Stimulated activated naive CD8-positive, alpha-beta T cell treated with anti-CD3 and anti-CD28 coated beads, Interleukin-15, amount 100 ng/mL, for 72 hours (primary cell): ENCODE measurements at regions not wholly inside any gene's neighbourhood (a gene's known extent, or its start where the extent isn't known, plus 50 kb on each side); places are given as distances from the start of the nearest gene placed in this dataset.
"Not testable (repeated sequence)": the region's sequence is repeated elsewhere in the genome, so short reads cannot be mapped to it uniquely, and the experiment has no call there.

Source experiments
- ATAC-seq: fragments of 150-1000 bp; cut with Tn5 transposase; 2 replicates; pipeline ENCODE4 v1.10.0; 2021; ENCODE audit warnings: mild to moderate bottlenecking, moderate library complexity
- DNase-seq, 2 donors: peaks; one replicate each; pipeline ENCODE4 v3.0.0; 2021 to 2022
- H3K27ac Mint-ChIP-seq, 2 donors: one replicate each; pipeline ENCODE4 v1.8.0; 2022; ENCODE audit warnings: mild to moderate bottlenecking in 2 of 2, mixed read lengths in 2 of 2, moderate library complexity in 2 of 2
- H3K27me3 Mint-ChIP-seq: one replicate; pipeline ENCODE4 v1.8.0; 2022; ENCODE audit warnings: mixed read lengths
- H3K4me1 Mint-ChIP-seq: one replicate; pipeline ENCODE4 v1.8.0; 2022; ENCODE audit warnings: mild to moderate bottlenecking, mixed read lengths
- H3K4me3 Mint-ChIP-seq, 2 donors: one replicate each; pipeline ENCODE4 v1.8.0; 2022; ENCODE audit warnings: mild to moderate bottlenecking in 2 of 2, mixed read lengths in 2 of 2, moderate library complexity in 1 of 2
- H3K9me3 Mint-ChIP-seq, 2 donors: one replicate each; pipeline ENCODE4 v1.8.0; 2022; ENCODE audit warnings: mixed read lengths in 2 of 2

DNA sequence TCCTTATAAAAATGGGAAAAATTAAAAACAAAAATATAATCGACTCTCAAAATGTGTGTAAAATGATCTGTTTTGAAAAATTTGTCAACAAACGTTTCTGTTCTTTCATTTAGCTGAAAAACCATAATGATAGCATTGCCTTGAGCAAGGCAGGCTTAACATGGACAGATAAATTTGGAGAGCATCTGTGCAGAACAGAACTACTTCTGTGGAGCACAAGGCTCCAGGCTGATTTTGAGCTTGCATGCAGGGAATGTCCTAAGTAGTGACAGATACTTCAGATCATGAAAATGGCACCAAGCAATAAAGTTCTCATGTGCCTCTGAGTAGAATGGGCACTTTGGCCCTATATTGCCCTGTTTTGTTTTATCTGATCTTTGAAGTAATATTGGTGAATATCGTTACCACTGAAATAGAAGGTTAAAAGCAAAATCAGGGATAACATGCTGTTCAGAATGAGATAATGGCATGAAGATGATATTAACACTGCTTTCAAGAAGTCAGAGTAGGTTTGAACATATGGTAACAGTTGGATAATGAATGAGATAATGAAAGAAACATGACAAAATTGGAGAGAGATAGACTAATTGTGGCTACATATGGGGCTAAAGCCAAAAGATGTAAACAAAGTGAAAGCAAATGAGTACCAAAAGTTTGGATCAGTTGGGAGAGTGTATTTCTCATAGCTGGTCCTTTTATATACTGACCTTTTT, 730.5 kb upstream of the CCDC179 start:
- Mint-ChIP-seq H3K27ac (no peak overlapping the region), H3K4me1 (no peaks in the 10 kb centered on the region), H3K4me3 (no peak overlapping the region), H3K27me3 (no peaks in the 10 kb centered on the region), H3K9me3 (peaks cover 13 to 14% of the 10 kb centered on the region in 2 donors)
- DNase-seq (no peak), ATAC-seq (no peak)

DNA sequence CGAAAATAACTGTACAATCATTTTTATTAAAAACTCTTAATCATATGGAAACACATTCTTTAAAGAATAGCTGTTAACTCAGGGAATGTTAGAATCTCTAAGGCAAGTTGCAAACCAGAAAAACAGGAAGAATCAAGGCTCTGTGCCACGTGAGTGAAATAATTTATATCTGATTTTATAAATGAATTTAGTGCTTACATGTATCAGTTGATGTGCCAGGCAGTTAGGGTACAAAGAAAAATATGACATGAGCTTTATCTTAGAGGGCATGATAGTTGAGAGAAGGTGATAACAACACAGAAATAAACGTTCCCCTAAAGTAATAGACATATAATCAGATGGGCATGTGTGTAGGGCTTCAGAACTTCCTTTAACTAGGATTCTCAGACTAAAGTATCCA, 734.5 kb upstream of the CCDC179 start:
- no peak overlapping the region for H3K4me3 Mint-ChIP-seq
- no peaks in the 10 kb centered on the region for H3K27me3 Mint-ChIP-seq
- H3K4me1 Mint-ChIP-seq: no peaks in the 10 kb centered on the region
- no peak overlapping the region for H3K27ac Mint-ChIP-seq
- no peak for DNase-seq
- peaks cover 5 to 13% of the 10 kb centered on the region in 2 donors for H3K9me3 Mint-ChIP-seq
- ATAC-seq: no peak

DNA sequence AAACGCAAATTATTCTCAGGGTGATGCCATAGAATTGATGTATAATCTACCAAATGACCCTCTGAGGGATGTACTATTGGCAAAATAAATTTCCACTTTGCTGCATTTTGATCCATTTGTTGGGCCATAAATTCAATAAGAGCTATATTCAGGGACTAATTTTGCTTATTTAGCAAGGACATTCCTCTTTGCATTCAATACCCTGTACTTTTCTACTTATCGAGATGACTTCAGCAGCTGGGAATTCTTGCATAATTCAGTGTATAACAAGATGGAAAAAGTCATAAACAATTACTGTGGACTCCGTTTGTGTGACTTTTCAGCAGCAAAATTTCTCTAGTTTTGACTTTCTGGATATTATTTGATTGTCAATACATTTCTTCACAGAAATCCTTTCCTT, 744.7 kb upstream of the CCDC179 start:
- H3K9me3 Mint-ChIP-seq: peaks cover 0 to 9% of the 10 kb centered on the region in 2 donors
- no peak overlapping the region for H3K27ac Mint-ChIP-seq
- H3K27me3 Mint-ChIP-seq: no peaks in the 10 kb centered on the region
- no peaks in the 10 kb centered on the region for H3K4me1 Mint-ChIP-seq
- DNase-seq (no peak), ATAC-seq (no peak)
- H3K4me3 Mint-ChIP-seq: no peak overlapping the region

DNA sequence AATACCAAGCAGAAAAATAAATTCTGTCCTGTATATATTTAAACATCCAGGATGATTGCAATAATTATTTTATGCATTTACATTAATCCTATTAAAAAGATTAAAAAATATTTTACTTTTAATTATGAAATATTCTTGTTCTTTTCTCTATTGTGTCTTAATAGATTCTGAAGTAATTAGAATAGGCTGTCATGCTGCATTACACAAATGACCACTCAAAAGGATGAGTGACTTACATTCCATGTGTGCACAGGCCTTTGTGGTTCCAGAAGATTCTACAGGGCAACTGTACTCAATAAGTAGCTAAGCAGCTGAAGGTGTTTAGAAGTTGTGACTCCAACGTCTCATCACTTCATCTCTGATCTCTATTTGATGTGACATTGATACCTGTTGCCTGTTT, 745.9 kb upstream of the CCDC179 start:
- ATAC-seq (no peak), DNase-seq (no peak)
- H3K27ac Mint-ChIP-seq: no peak overlapping the region
- H3K4me1 Mint-ChIP-seq: no peaks in the 10 kb centered on the region
- H3K4me3 Mint-ChIP-seq: no peak overlapping the region
- H3K27me3 Mint-ChIP-seq: no peaks in the 10 kb centered on the region
- peaks cover 0 to 9% of the 10 kb centered on the region in 2 donors for H3K9me3 Mint-ChIP-seq

DNA sequence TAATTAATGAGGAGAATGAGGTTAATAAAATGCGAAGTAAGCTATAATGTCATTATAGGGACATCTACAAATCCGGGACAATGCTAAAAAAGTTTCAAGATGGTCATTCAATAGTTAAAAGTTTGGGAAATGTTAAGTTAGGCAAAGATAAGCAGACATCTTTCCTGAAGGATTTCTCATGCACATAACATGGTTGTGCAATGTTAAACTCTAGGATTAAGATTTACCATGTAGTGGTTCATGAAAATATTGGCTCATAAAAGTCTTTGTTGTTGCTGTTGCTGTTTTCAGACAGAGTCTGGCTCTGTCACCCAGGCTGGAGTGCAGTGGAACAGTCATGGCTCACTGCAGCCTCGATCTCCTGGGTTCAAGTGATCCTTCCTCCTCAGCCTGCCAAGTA, 751.5 kb upstream of the CCDC179 start:
- Mint-ChIP-seq H3K4me3 (no peak overlapping the region), H3K9me3 (peaks cover 7 to 8% of the 10 kb centered on the region in 2 donors)

DNA sequence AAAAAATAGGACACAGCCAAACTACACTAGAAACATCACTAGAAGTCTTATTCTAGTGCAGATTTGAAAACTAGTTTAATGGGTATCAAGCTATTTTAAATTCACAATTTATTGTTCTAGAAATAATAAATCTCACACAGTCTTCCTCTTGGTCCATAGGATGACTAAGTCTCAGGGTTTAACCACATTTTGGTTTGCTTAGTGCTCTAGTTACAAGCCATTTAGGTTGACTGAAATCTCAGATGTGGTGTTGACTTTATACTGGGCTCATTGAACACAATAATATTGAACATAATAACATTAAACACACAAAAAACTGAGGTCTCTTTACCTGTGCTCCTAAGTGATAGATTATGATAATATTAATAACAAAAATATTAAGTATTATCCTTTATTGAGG, 760.3 kb upstream of the CCDC179 start:
- ATAC-seq (no peak), DNase-seq (no peak)
- Mint-ChIP-seq H3K4me3 (no peak overlapping the region), H3K27me3 (no peaks in the 10 kb centered on the region), H3K27ac (no peak overlapping the region), H3K4me1 (no peaks in the 10 kb centered on the region), H3K9me3 (peaks cover 7 to 15% of the 10 kb centered on the region in 2 donors)

More for the DNA sequence above, 751.5 kb upstream of the CCDC179 start:
- DNase-seq: no peak
- no peak overlapping the region for H3K27ac Mint-ChIP-seq
- ATAC-seq: no peak
- H3K4me1 Mint-ChIP-seq: no peaks in the 10 kb centered on the region
- H3K27me3 Mint-ChIP-seq: no peaks in the 10 kb centered on the region

DNA sequence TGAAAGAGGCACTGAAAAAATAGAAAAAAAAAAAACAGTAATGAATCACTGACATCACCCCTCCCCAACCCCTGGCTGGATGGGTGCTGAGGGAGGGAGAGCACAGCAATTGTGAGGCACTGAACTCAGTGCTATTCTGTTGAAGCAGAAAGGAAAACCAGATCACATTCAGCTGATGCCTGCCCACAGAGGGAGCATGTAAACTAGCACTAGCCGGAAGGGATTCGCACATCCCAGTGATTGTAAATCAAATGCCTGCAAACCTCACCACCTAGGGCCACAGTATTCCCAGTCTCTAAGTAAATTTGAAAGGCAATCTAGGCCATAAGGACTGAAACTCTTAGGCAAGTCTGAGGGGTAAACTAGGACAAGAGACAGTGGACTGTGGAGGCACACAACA, 772.0 kb upstream of the CCDC179 start:
- Mint-ChIP-seq H3K4me3 (no peak overlapping the region), H3K27ac (no peak overlapping the region), H3K27me3 (no peaks in the 10 kb centered on the region), H3K9me3 (peaks cover 10 to 16% of the 10 kb centered on the region in 2 donors), H3K4me1 (no peaks in the 10 kb centered on the region)
- DNase-seq (no peak), ATAC-seq (no peak)

DNA sequence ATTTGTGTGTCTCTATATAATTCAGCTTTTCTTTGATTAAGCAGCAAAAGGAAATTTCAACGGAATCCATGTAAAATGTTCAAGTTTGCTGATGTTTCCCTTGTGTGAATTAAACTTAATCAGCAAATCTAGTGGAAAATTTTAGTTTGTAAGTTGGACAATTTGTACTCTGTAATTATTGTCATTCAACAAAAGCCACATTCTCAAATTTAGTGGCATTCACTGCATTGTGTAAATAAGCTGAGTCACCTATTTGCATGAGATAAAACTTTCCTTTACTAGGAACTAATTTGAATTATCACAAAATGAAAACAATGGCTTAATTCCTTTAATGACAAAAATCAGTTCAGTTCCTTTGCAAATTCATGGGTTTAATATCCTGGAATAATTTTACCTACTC, 784.2 kb upstream of the CCDC179 start:
- H3K4me1 Mint-ChIP-seq: no peaks in the 10 kb centered on the region
- no peaks in the 10 kb centered on the region for H3K27me3 Mint-ChIP-seq
- H3K9me3 Mint-ChIP-seq: peaks cover 4 to 16% of the 10 kb centered on the region in 2 donors
- no peak overlapping the region for H3K27ac Mint-ChIP-seq
- ATAC-seq: no peak
- H3K4me3 Mint-ChIP-seq: no peak overlapping the region
- DNase-seq: no peak

DNA sequence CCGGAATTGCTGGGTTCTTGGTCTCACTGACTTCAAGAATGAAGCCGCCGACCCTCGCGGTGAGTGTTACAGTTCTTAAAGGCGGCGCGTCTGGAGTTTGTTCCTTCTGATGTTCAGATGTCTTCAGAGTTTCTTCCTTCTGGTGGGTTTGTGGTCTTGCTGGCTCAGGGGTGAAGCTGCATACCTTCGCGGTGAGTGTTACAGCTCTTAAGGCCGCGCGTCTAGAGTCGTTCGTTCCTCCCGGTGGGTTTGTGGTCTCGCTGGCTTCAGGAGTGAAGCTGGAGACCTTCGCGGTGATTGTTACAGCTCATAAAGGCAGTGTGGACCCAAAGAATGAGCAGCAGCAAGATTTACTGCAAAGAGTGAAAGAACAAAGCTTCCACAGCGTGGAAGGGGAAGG, 792.1 kb upstream of the CCDC179 start:
- H3K4me3 Mint-ChIP-seq, H3K27me3 Mint-ChIP-seq, ATAC-seq, H3K27ac Mint-ChIP-seq, H3K4me1 Mint-ChIP-seq, DNase-seq: not testable (repeated sequence)
- H3K9me3 Mint-ChIP-seq: peaks cover 4 to 22% of the 10 kb centered on the region in 2 donors

DNA sequence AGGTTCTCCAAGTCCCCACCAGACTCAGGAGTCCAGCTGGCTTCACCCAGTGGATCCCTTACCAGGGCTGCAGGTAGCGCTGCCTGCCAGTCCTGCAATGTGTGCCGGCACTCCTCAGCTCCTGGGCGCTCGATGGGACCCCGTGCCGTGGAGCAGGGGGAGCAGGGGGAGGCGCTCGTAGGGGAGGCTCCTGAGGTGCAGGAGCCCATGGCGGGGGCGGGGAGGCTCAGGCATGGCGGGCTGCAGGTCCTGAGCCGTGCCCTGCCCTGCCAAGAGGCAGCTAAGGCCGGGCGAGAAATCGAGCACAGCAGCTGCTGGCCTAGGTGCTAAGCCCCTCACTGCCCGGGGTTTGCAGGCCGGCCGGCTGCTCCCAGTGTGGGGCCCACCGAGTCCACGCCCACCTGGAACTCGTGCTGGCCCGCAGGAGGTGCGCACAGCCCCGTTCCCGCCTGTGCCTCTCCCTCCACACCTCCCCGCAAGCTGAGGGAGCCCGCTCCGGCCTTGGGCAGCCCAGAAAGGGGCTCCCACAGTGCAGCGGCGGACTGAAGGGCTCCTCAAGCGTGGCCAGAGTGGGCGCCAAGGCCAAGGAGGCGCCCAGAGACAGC, 792.9 kb upstream of the CCDC179 start:
- ATAC-seq (peak; percentile 42), DNase-seq (no peak)
- no peak overlapping the region for H3K4me3 Mint-ChIP-seq
- no peaks in the 10 kb centered on the region for H3K27me3 Mint-ChIP-seq
- H3K27ac Mint-ChIP-seq: no peak overlapping the region
- H3K9me3 Mint-ChIP-seq: peaks cover 4 to 14% of the 10 kb centered on the region in 2 donors
- no peaks in the 10 kb centered on the region for H3K4me1 Mint-ChIP-seq

DNA sequence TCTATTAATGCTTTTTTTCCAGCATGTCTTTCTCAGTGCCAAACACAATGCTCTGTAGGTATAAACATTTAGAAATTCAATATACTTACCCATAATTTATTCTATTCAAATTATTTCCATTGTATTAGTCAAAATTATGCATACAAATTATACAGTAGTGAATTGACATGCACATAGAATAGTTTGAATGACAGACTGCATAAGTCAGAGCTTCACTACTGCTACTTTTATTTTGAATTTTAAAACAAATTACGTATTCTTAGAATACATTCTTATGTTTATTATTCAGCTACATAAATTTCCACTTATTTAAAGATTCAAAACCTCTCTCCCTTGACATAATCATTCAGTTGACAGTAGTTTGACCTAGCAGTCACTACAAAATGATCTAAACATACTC, 808.0 kb upstream of the CCDC179 start:
- no peaks in the 10 kb centered on the region for H3K27me3 Mint-ChIP-seq

DNA sequence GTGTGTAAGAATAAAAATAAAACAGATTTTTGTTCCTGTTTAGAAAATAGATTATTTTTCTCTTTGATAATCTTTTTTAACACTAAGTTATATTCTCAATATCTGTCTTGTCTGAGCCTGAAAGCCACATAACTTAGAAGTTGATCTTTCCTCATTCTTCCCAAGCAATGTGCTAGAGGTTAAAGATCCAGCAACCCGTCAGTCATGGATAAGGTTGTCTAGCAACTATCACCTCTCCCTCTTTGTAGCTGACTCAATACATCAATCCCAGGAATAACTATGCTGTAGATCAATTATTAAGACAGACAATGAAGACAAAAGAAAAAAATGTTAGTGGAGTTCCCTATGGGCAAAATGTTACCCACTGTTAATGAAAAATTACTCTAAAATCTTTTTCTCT, 813.1 kb upstream of the CCDC179 start:
- no peaks in the 10 kb centered on the region for H3K27me3 Mint-ChIP-seq

More for the DNA sequence above, 808.0 kb upstream of the CCDC179 start:
- ATAC-seq (no peak), DNase-seq (no peak)
- no peaks in the 10 kb centered on the region for H3K4me1 Mint-ChIP-seq
- no peak overlapping the region for H3K4me3 Mint-ChIP-seq
- no peak overlapping the region for H3K27ac Mint-ChIP-seq
- peaks cover 4 to 17% of the 10 kb centered on the region in 2 donors for H3K9me3 Mint-ChIP-seq

DNA sequence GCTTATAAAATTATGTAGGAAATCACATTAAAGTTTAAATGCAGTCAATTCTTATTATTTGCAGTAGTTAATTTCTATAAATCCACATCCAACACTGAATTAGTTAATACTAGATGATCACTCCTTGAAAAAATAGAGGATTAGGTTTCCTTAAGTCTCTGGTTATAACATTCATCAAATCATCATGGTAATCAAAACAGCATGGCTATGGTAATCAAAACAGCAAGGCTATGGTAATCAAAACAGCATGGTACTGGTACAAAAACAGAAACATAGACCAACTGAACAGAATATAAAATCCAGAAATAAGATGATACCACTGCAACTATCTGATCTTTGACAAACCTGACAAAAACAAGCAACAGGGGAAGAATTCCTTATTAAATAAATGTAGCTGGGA, 814.6 kb upstream of the CCDC179 start:
- Mint-ChIP-seq H3K27me3 (no peaks in the 10 kb centered on the region), H3K27ac (no peak overlapping the region)

More for the DNA sequence above, 813.1 kb upstream of the CCDC179 start:
- Mint-ChIP-seq H3K27ac (no peak overlapping the region), H3K4me3 (no peak overlapping the region), H3K4me1 (no peaks in the 10 kb centered on the region), H3K9me3 (no peaks in the 10 kb centered on the region)
- DNase-seq: no peak
- no peak for ATAC-seq

DNA sequence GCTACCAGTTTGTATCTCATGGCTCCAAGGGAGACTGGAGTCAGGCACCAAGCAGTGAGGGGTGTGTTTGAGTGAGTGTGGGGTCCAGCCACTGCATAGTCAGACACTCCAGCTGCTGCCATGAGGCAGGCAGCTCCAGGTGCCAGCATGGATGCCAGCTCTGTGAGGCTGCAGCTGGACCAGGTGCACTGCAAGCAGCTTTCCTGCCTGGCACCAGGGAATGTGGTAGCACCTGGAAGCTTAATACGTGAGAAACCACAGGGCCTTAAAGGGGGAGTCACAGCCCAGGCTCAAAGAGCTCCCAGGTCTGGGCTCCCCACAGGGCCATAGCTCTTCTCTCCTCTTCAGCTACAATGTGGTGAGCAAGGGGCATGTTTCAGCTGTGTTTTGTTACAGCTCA, 817.8 kb upstream of the LUZP2 start:
- H3K9me3 Mint-ChIP-seq: no peaks in the 10 kb centered on the region
- no peak for ATAC-seq

More for the DNA sequence above, 814.6 kb upstream of the CCDC179 start:
- ATAC-seq (no peak), DNase-seq (no peak)
- H3K9me3 Mint-ChIP-seq: no peaks in the 10 kb centered on the region
- no peak overlapping the region for H3K4me3 Mint-ChIP-seq
- H3K4me1 Mint-ChIP-seq: no peaks in the 10 kb centered on the region

DNA sequence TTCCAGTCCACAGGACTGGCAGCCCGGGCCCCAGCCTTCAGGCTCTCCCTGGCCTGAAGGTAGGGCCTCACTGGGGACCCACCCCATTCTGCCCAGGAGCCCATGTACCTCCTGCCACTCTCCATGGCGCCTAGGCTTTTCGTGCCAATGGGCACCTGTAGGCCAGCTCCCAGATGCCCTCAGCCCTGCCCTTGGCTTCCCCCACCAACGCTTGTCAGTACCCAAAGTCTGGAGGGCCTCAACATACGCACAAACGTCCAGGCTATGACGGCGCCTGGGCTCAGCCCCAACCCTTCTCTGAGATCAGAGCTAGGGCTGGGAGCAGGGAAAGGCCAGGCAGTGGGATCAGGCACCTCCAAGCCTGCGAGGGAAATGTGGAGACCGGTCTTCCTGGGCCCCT, 816.9 kb upstream of the LUZP2 start:
- Mint-ChIP-seq H3K27ac (no peak overlapping the region), H3K27me3 (no peaks in the 10 kb centered on the region), H3K9me3 (no peaks in the 10 kb centered on the region), H3K4me1 (no peaks in the 10 kb centered on the region), H3K4me3 (no peak overlapping the region)
- DNase-seq (no peak), ATAC-seq (peak; percentile 35)

More for the DNA sequence above, 817.8 kb upstream of the LUZP2 start:
- no peak for DNase-seq
- Mint-ChIP-seq H3K27ac (no peak overlapping the region), H3K4me3 (no peak overlapping the region), H3K27me3 (no peaks in the 10 kb centered on the region), H3K4me1 (no peaks in the 10 kb centered on the region)

DNA sequence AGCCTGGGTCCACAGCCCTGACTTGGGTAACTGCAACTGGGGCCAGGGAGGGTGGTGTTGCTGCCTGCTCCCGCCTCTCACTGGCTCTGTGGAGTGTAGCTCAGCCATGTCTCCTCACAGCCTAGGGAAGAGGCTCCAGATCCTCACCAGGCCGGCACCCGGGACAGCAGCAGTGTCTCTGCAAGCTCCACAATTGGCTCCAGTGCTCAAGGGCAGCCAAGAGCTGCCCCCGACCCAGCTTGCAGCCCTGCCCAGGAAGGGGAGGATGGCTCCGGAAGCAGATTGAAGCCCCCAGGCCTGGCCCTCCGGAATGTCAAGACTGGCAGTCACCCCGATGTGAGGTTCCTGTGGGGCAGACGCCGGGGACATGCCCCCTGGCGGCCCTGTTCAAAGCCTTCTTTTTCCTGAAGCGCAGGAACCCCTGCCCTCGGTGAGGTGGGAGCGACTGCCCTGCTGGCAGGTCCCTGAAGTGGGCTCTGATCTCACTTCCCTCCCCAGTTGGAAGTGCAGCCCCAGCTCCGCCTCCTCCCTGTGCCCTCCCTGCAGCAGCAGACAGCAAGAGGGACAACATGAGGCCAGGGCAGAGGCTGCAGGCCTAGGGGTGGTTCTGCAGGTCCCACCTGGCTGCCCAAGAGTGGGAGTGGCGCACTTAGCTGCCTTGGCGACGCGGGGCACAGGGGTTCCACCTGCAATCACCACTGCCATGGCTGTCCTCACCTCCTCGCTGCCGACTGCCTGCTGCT, 816.2 kb upstream of the LUZP2 start:
- ATAC-seq: no peak

More for the DNA sequence above, 816.2 kb upstream of the LUZP2 start:
- H3K27me3 Mint-ChIP-seq: no peaks in the 10 kb centered on the region
- DNase-seq: no peak
- H3K4me3 Mint-ChIP-seq: no peak overlapping the region
- peak overlapping the region in 1 of 2 donors; percentile 42 for H3K27ac Mint-ChIP-seq
- no peaks in the 10 kb centered on the region for H3K4me1 Mint-ChIP-seq
- H3K9me3 Mint-ChIP-seq: no peaks in the 10 kb centered on the region
